BE2C (cell line): ENCODE measurements at regions not wholly inside any gene's neighbourhood (a gene's known extent, or its start where the extent isn't known, plus 50 kb on each side); places are given as distances from the start of the nearest gene placed in this dataset.

Experiments used
- DNase-seq: peaks from one replicate; pipeline ENCODE4 v3.0.0-alpha.2; 2020
- H3K27me3 ChIP-seq: fragments of 250-450 bp; sonication (Bioruptor Pico); 2 replicates; pipeline ENCODE4 v1.5.1; 2020; ENCODE audit warnings: mild to moderate bottlenecking
- H3K36me3 ChIP-seq: fragments of 250-450 bp; sonication (Bioruptor Pico); 2 replicates; pipeline ENCODE4 v1.5.1; 2020; ENCODE audit warnings: mild to moderate bottlenecking
- H3K4me1 ChIP-seq: fragments of 250-450 bp; sonication (Bioruptor Pico); 2 replicates; pipeline ENCODE4 v1.5.1; 2020
- H3K4me3 ChIP-seq: 2 replicates; pipeline ENCODE4 v1.5.1; 2011; ENCODE audit warnings: low read depth, low read length
- H3K9me3 ChIP-seq: fragments of 250-450 bp; sonication (Bioruptor Pico); 2 replicates; pipeline ENCODE4 v1.5.1; 2020
- TF ChIP-seq, protein P1 (sequence below): IDR thresholded peaks from 2 replicates; pipeline ENCODE4 v1.5.1; 2012; ENCODE audit warnings: mild to moderate bottlenecking, low read depth, low read length

DNA sequence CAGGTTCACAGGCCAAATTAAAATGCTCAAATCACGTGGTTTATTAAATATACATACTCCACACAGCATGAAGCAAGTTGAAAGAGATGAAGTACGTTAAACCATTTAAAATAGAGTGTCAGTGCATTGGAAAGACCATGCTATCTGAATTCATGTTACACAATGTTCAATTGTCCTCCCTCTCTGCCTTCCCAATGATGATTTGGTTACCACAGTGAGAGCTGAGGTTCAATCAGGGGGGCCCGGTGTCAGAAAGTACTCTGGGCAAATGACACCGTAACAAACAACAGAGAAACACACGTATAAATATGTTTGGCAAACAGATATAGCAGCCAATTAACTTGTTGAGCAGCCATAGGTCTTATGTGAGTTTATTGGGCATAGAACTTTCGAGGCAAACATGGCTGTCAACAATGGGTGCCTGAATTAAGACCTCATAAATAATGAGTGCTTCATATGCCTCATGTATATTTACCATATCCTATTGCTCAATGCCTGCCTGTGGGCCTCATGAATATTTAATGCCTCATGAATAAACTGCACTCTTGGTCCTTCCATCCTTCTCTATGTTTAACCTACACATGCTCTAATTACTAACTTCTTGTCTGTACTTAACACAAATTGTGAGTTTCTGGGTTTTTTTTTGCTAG is 641.5 kb downstream of the PLOD2 start:
- TF ChIP-seq, protein P1, sequence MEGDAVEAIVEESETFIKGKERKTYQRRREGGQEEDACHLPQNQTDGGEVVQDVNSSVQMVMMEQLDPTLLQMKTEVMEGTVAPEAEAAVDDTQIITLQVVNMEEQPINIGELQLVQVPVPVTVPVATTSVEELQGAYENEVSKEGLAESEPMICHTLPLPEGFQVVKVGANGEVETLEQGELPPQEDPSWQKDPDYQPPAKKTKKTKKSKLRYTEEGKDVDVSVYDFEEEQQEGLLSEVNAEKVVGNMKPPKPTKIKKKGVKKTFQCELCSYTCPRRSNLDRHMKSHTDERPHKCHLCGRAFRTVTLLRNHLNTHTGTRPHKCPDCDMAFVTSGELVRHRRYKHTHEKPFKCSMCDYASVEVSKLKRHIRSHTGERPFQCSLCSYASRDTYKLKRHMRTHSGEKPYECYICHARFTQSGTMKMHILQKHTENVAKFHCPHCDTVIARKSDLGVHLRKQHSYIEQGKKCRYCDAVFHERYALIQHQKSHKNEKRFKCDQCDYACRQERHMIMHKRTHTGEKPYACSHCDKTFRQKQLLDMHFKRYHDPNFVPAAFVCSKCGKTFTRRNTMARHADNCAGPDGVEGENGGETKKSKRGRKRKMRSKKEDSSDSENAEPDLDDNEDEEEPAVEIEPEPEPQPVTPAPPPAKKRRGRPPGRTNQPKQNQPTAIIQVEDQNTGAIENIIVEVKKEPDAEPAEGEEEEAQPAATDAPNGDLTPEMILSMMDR: no peak
- Histone ChIP-seq H3K9me3 (no peaks in the 10 kb centered on the region), H3K4me3 (no peak overlapping the region), H3K4me1 (no peaks in the 10 kb centered on the region), H3K36me3 (no peaks in the 10 kb centered on the region), H3K27me3 (no peaks in the 10 kb centered on the region)
- DNase-seq: no peak

GRCh38 chr3:145522179-145522578 is 638.8 kb downstream of the PLOD2 start:
- Histone ChIP-seq H3K4me3 (no peak overlapping the region), H3K36me3 (no peaks in the 10 kb centered on the region), H3K27me3 (no peaks in the 10 kb centered on the region), H3K4me1 (no peaks in the 10 kb centered on the region), H3K9me3 (no peaks in the 10 kb centered on the region)
- DNase-seq: no peak
- TF ChIP-seq, protein P1: no peak

- TF ChIP-seq, protein P1: no peak
- H3K27me3 ChIP-seq: no peaks in the 10 kb centered on the region
- no peaks in the 10 kb centered on the region for H3K4me1 ChIP-seq
- H3K4me3 ChIP-seq: no peak overlapping the region
- no peak for DNase-seq
- no peaks in the 10 kb centered on the region for H3K9me3 ChIP-seq
- H3K36me3 ChIP-seq: no peaks in the 10 kb centered on the region
These were observed 637.9 kb downstream of the PLOD2 start for GRCh38 chr3:145522893-145523651.

- H3K4me1 ChIP-seq: no peaks in the 10 kb centered on the region
- no peaks in the 10 kb centered on the region for H3K9me3 ChIP-seq
- no peaks in the 10 kb centered on the region for H3K36me3 ChIP-seq
- DNase-seq: no peak
- TF ChIP-seq, protein P1: no peak
- no peaks in the 10 kb centered on the region for H3K27me3 ChIP-seq
- H3K4me3 ChIP-seq: no peak overlapping the region
These were observed 629.4 kb downstream of the PLOD2 start for GRCh38 chr3:145531548-145531947.

DNA sequence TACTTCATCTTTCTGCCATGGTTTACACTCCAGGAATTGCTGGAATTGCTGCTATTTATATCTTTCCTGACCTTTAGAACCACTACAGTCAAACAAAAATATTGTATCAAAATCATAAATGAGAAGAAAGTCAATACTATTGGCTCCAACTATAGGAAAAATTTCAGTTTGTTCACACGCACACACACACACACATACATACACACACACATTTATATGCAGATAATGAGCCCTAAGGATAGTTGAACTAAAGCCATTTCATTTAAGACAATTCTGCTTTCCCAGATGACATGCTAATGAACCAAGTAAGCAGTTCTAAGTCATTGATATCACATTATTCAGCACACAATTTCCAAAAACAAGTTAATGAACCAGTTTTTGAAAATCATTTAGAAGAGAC is 627.3 kb downstream of the PLOD2 start:
- DNase-seq: no peak
- Histone ChIP-seq H3K4me3 (no peak overlapping the region), H3K27me3 (no peaks in the 10 kb centered on the region), H3K4me1 (no peaks in the 10 kb centered on the region), H3K9me3 (no peaks in the 10 kb centered on the region), H3K36me3 (no peaks in the 10 kb centered on the region)
- TF ChIP-seq, protein P1: no peak

DNA sequence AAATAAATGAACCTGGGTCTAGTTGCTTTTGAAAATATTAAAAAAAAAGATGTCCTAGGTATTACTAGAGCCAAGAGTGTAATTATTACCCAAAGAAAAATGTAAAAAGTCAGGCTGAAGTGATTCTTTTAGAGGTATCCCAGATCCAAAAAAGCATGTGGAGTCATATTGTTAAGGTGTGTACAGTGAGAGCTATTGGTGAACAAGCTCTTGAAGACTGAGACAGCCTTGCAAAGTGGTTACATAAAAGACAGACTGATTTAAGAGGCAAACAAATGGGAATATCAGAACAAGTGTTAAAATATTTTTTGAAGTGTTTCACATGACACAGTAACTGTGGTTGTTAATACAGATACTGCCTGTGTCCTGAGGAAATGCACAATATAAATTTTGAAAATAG is 624.5 kb downstream of the PLOD2 start:
- Histone ChIP-seq H3K4me1 (no peaks in the 10 kb centered on the region), H3K9me3 (no peaks in the 10 kb centered on the region), H3K4me3 (no peak overlapping the region), H3K36me3 (no peaks in the 10 kb centered on the region), H3K27me3 (no peaks in the 10 kb centered on the region)
- DNase-seq: no peak
- TF ChIP-seq, protein P1: no peak
